IgD-negative memory B cell (primary cell): ENCODE measurements at regions not wholly inside any gene's neighbourhood (a gene's known extent, or its start where the extent isn't known, plus 50 kb on each side); places are given as distances from the start of the nearest gene placed in this dataset.

Experiments used
- H3K27ac Mint-ChIP-seq, 3 donors: one replicate each; pipeline ENCODE4 v1.8.0; 2020 to 2022; ENCODE audit warnings: mild to moderate bottlenecking in 3 of 3, mixed read lengths in 3 of 3, moderate library complexity in 1 of 3
- H3K27me3 Mint-ChIP-seq: one replicate; pipeline ENCODE4 v1.8.0; 2021; ENCODE audit warnings: mixed read lengths
- H3K36me3 Mint-ChIP-seq: one replicate; pipeline ENCODE4 v1.8.0; 2020; ENCODE audit warnings: mild to moderate bottlenecking, mixed read lengths
- H3K4me1 Mint-ChIP-seq, 3 donors: one replicate each; pipeline ENCODE4 v1.8.0; 2020 to 2022; ENCODE audit warnings: mixed read lengths in 3 of 3, mild to moderate bottlenecking in 1 of 3
- H3K4me3 Mint-ChIP-seq, 4 donors: one replicate each; pipeline ENCODE4 v1.8.0; 2020 to 2022; ENCODE audit warnings: mild to moderate bottlenecking in 4 of 4, mixed read lengths in 4 of 4, moderate library complexity in 3 of 4
- H3K9me3 Mint-ChIP-seq, 3 donors: one replicate each; pipeline ENCODE4 v1.8.0; 2020 to 2021; ENCODE audit warnings: mixed read lengths in 3 of 3, mild to moderate bottlenecking in 1 of 3

- H3K4me3 Mint-ChIP-seq, result peak overlapping the region in 3 of 4 donors; percentile 71 to 88 (median 74)
These were observed 536.0 kb downstream of the LMO4 start for GRCh38 chr1:87864676-87865075.

GRCh38 chr1:87866416-87866815 is 537.7 kb downstream of the LMO4 start:
- Mint-ChIP-seq H3K4me1 (peaks cover 42 to 52% (median 47%) of the 10 kb centered on the region in 3 donors), H3K36me3 (no peaks in the 10 kb centered on the region), H3K9me3 (peaks cover 4 to 10% (median 5%) of the 10 kb centered on the region in 3 donors), H3K4me3 (peak overlapping the region in 1 of 4 donors; percentile 19), H3K27ac (no peak overlapping the region), H3K27me3 (no peaks in the 10 kb centered on the region)

More at GRCh38 chr1:87864676-87865075, 536.0 kb downstream of the LMO4 start:
- Mint-ChIP-seq H3K27ac (peak overlapping the region; percentile 1 to 95 (median 68)), H3K27me3 (no peaks in the 10 kb centered on the region), H3K4me1 (peaks cover 34 to 46% (median 41%) of the 10 kb centered on the region in 3 donors), H3K9me3 (peaks cover 4 to 10% (median 5%) of the 10 kb centered on the region in 3 donors), H3K36me3 (no peaks in the 10 kb centered on the region)

DNA sequence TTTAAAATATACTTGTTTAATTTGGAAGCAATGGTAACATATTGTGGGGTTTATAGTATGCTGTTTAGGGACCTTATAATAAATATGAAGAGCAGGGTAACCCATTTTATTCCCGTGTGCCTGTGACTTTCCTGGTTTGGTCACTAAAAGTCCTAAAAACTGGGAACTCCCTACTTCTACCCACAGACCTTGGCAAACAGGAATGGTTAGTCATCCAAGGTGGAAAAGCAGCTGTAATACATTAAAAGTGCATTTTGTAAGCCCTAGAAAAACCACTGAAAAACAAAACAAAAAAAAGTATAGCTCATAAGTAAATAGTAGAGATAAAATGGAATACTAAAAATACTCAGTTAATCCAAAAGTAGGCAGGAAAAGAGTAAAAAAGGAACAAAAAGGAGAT is 538.9 kb downstream of the LMO4 start:
- H3K27me3 Mint-ChIP-seq, result no peaks in the 10 kb centered on the region
- H3K4me1 Mint-ChIP-seq, result peaks cover 55 to 57% (median 55%) of the 10 kb centered on the region in 3 donors
- no peak overlapping the region for H3K4me3 Mint-ChIP-seq

DNA sequence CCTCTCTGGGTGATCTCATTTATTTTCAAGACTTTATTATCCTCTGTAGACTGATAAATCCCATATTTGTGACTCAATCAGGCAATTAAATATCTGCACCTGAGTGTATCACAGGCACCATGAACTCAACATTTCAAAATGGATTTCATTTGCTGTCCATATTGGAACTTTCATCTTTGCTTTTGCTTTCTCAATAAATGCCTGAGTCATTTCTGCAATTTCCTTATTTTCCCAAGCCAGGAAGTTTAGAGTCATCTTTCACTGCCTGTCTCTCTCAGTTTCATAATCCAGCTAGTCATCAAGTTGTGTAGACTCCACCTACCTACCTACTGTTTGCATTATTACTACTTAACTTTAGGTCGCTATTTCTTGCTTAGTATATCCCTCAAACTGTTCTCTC is 540.9 kb downstream of the LMO4 start:
- H3K27me3 Mint-ChIP-seq, result no peaks in the 10 kb centered on the region
- H3K36me3 Mint-ChIP-seq, result no peaks in the 10 kb centered on the region
- peak overlapping the region in 2 of 4 donors; percentile 10 to 65 for H3K4me3 Mint-ChIP-seq
- peak overlapping the region in 2 of 3 donors; percentile 14 to 47 for H3K27ac Mint-ChIP-seq
- peaks cover 58 to 59% (median 58%) of the 10 kb centered on the region in 3 donors for H3K4me1 Mint-ChIP-seq
- H3K9me3 Mint-ChIP-seq, result peaks cover 2 to 5% (median 4%) of the 10 kb centered on the region in 3 donors

More for the DNA sequence above, 538.9 kb downstream of the LMO4 start:
- peak overlapping the region in 1 of 3 donors; percentile 61 for H3K27ac Mint-ChIP-seq
- H3K36me3 Mint-ChIP-seq, result no peaks in the 10 kb centered on the region
- peaks cover 4 to 10% (median 5%) of the 10 kb centered on the region in 3 donors for H3K9me3 Mint-ChIP-seq

GRCh38 chr1:87872189-87872588 is 543.5 kb downstream of the LMO4 start:
- no peaks in the 10 kb centered on the region for H3K27me3 Mint-ChIP-seq
- H3K4me1 Mint-ChIP-seq, result peaks cover 50 to 51% (median 50%) of the 10 kb centered on the region in 3 donors
- peak overlapping the region; percentile 18 to 85 (median 74) for H3K4me3 Mint-ChIP-seq
- peak overlapping the region; percentile 58 to 94 (median 91) for H3K27ac Mint-ChIP-seq
- H3K36me3 Mint-ChIP-seq, result no peaks in the 10 kb centered on the region
- peaks cover 0 to 2% (median 0%) of the 10 kb centered on the region in 3 donors for H3K9me3 Mint-ChIP-seq

- Mint-ChIP-seq H3K4me3 (peak overlapping the region in 3 of 4 donors; percentile 71 to 85 (median 76)), H3K4me1 (peaks cover 49 to 51% (median 49%) of the 10 kb centered on the region in 3 donors), H3K27ac (peak overlapping the region; percentile 58 to 94 (median 91)), H3K27me3 (no peaks in the 10 kb centered on the region), H3K36me3 (no peaks in the 10 kb centered on the region), H3K9me3 (peaks cover 0 to 1% (median 0%) of the 10 kb centered on the region in 3 donors)
These were observed 544.0 kb downstream of the LMO4 start for GRCh38 chr1:87872692-87873091.

DNA sequence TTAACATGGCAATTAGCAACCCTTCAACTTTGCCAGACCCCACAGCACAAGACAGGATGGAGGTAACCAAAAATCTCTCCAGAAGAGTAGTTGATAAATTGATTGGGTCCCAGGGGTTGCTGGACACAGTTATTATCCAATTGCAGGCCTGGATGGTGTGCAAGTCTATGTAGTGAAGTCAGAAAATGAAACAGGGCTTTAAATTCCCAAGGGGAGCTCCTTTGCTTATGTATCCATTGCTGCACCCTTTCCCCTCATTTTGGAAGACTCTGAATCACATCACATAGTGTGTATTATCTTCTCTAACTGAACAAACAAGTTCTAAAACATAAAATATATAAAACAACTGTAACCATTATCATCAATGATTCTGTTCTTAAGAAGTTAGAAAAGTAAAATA is 550.2 kb downstream of the LMO4 start:
- Mint-ChIP-seq H3K27ac (no peak overlapping the region), H3K9me3 (no peaks in the 10 kb centered on the region), H3K4me3 (no peak overlapping the region), H3K36me3 (peaks cover 3% of the 10 kb centered on the region), H3K4me1 (peaks cover 5% of the 10 kb centered on the region in 3 donors), H3K27me3 (no peaks in the 10 kb centered on the region)

DNA sequence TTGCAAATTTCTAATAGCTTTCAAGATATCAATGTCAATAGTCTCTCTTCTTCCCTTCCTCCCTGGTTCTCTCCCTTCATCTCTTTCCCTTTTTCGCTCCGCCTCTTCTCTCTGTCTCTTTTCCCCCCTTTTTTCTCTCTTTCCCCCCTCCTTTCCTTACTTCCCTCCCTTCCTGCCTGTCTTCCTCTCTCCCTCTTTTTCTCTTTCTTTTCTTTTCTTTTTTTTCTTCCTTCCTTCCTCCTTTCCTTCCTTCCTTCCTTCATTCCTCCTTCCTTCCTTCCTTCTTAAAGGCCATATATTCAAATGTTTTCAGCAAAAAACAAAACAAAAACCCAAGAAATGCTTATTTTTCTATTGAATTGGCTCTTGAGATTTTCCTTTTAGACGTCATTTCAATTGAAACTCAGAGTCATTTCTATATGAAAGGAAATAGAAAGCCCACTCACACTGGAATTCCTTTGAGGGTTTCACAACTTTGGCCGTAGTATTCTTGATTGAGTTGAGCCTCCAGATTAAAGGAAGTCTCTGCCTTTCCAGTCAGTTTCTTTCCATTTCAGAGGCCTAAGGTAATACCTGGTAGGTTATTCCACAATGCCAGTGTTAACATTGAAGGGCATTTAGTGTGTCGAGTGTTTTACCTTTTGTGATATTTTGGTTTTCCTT is 551.5 kb downstream of the LMO4 start:
- Mint-ChIP-seq H3K27me3 (no peaks in the 10 kb centered on the region), H3K4me3 (no peak overlapping the region), H3K9me3 (no peaks in the 10 kb centered on the region), H3K4me1 (peaks cover 0 to 3% (median 0%) of the 10 kb centered on the region in 3 donors), H3K27ac (no peak overlapping the region), H3K36me3 (peaks cover 3% of the 10 kb centered on the region)

DNA sequence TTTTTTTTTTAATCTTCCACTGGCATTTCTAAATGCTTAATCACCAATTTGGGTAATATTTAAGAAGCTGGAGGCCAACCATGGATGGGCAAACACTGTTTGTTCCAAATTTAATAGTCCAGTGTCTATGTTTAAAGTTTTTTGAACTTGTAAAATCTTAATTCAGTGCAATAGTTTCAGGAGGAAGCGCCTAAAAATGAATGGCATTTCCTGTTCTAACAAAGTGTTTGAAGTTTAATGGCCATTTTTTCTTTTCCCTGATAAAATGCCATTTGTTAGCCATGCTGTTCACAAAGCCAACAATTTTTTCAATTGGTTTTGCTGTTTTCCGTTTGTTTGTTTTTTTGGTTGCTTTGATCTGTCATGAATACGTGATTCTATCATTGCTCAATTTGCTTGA is 552.1 kb downstream of the LMO4 start:
- Mint-ChIP-seq H3K36me3 (peaks cover 3% of the 10 kb centered on the region), H3K4me1 (peaks cover 0 to 4% (median 4%) of the 10 kb centered on the region in 3 donors), H3K4me3 (no peak overlapping the region), H3K27me3 (no peaks in the 10 kb centered on the region), H3K27ac (no peak overlapping the region), H3K9me3 (no peaks in the 10 kb centered on the region)

DNA sequence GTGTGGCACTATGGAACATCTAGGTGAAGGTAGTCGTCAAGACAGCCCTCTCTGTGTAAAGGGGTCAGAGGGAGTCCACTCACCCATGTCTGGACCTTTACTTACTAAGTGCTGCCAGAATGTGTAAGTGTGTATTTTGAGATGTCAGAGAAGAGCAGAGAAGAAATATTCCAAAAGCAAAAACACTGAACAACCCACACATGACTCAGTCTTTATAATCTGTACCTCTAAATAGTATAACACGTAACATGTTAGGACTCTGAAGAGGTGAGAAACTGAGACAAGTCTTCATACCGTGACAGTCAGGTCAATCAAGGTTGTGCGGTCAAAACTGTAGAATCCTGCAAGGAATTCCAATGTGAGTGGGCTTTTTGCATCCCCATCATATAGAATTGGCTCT is 555.2 kb downstream of the LMO4 start:
- Mint-ChIP-seq H3K27me3 (no peaks in the 10 kb centered on the region), H3K4me3 (no peak overlapping the region), H3K36me3 (peaks cover 4% of the 10 kb centered on the region), H3K9me3 (no peaks in the 10 kb centered on the region), H3K27ac (no peak overlapping the region), H3K4me1 (peaks cover 1 to 12% (median 10%) of the 10 kb centered on the region in 3 donors)

GRCh38 chr1:87884581-87884980 is 555.9 kb downstream of the LMO4 start:
- Mint-ChIP-seq H3K27me3 (no peaks in the 10 kb centered on the region), H3K4me1 (peaks cover 1 to 12% (median 10%) of the 10 kb centered on the region in 3 donors), H3K9me3 (no peaks in the 10 kb centered on the region), H3K36me3 (peaks cover 4% of the 10 kb centered on the region), H3K27ac (no peak overlapping the region), H3K4me3 (no peak overlapping the region)

GRCh38 chr1:87885278-87886025 is 556.8 kb downstream of the LMO4 start:
- no peak overlapping the region for H3K27ac Mint-ChIP-seq
- H3K36me3 Mint-ChIP-seq, result peaks cover 4% of the 10 kb centered on the region
- peaks cover 1 to 12% (median 10%) of the 10 kb centered on the region in 3 donors for H3K4me1 Mint-ChIP-seq
- H3K9me3 Mint-ChIP-seq, result no peaks in the 10 kb centered on the region
- no peaks in the 10 kb centered on the region for H3K27me3 Mint-ChIP-seq
- H3K4me3 Mint-ChIP-seq, result no peak overlapping the region

DNA sequence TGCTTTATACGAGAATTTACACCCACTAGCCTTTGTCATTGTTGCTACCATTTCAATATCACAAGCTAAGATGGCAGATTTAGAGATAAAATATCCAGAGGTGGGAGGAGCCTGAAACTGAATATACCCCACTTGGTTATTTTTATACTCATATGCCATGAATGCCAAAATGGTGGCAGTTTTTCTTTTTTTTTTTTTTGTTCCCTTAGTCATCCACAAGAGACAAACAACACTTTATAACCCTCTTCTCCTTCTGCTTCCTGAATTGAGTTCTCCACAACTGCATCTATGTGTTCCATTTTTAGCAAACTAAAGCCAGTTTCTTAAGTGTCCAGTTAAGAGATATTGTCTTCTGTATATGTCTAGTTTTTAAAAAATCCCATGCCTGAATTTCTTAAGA is 558.4 kb downstream of the LMO4 start:
- Mint-ChIP-seq H3K4me3 (no peak overlapping the region), H3K27ac (no peak overlapping the region), H3K4me1 (peaks cover 6 to 12% (median 12%) of the 10 kb centered on the region in 3 donors)

DNA sequence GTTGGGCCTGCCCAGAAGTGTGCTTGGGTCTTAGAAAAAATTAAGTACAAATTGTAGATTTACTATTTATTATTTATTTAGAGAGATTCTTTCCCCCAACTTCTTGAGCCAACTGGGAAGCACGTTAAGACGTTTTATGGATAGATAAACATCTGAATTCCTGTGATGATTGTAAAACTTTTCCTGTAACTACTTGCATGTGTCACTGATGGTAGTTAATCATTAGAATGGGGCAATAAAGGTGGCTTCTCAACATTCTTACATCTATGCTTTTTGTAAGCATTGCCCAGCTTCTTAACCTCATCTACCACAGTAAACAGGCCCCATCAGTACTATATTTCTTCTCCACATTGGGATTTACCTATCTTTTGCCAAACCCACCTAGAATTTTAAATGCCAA is 559.8 kb downstream of the LMO4 start:
- H3K36me3 Mint-ChIP-seq, result peaks cover 1% of the 10 kb centered on the region
- H3K4me1 Mint-ChIP-seq, result peaks cover 14 to 20% (median 20%) of the 10 kb centered on the region in 3 donors
- H3K27ac Mint-ChIP-seq, result no peak overlapping the region
- H3K4me3 Mint-ChIP-seq, result no peak overlapping the region
- H3K27me3 Mint-ChIP-seq, result no peaks in the 10 kb centered on the region
- no peaks in the 10 kb centered on the region for H3K9me3 Mint-ChIP-seq

More for the DNA sequence above, 558.4 kb downstream of the LMO4 start:
- H3K9me3 Mint-ChIP-seq, result no peaks in the 10 kb centered on the region
- H3K27me3 Mint-ChIP-seq, result no peaks in the 10 kb centered on the region
- peaks cover 4% of the 10 kb centered on the region for H3K36me3 Mint-ChIP-seq

- H3K4me3 Mint-ChIP-seq, result peak overlapping the region in 3 of 4 donors; percentile 3 to 82 (median 72)
- H3K36me3 Mint-ChIP-seq, result no peaks in the 10 kb centered on the region
- H3K9me3 Mint-ChIP-seq, result no peaks in the 10 kb centered on the region
- H3K27ac Mint-ChIP-seq, result peak overlapping the region in 2 of 3 donors; percentile 4 to 38
- no peaks in the 10 kb centered on the region for H3K27me3 Mint-ChIP-seq
- peaks cover 24 to 33% (median 29%) of the 10 kb centered on the region in 3 donors for H3K4me1 Mint-ChIP-seq
These were observed 565.4 kb downstream of the LMO4 start for GRCh38 chr1:87894062-87894461.
